Keratinocyte (primary cell): ENCODE measurements at regions not wholly inside any gene's neighbourhood (a gene's known extent, or its start where the extent isn't known, plus 50 kb on each side); places are given as distances from the start of the nearest gene placed in this dataset.

ENCODE experiments used
- DNase-seq: peaks from one replicate; pipeline ENCODE4 v3.0.0-alpha.2; 2011; ENCODE audit warnings: low read depth, missing footprints, low spot score
- FAIRE-seq: peaks from 2 replicates; lab custom pipeline; 2011; peaks lifted over from hg19 to GRCh38; lab: Jason Lieb, UNC
- H2AFZ ChIP-seq: 2 replicates; pipeline ENCODE4 v1.6.0; 2012; ENCODE audit warnings: low read length, control low read depth, inconsistent platforms; ENCODE audit not compliant: control insufficient read depth
- H3K27ac ChIP-seq: 2 replicates; pipeline ENCODE4 v1.5.1; 2011; ENCODE audit warnings: low read length; ENCODE audit not compliant: control insufficient read depth, insufficient read depth
- H3K27me3 ChIP-seq: 3 replicates; pipeline ENCODE4 v1.6.0; 2011; ENCODE audit warnings: low read length; ENCODE audit not compliant: control insufficient read depth, insufficient read depth; ENCODE audit errors: extremely low read depth
- H3K36me3 ChIP-seq, 2 experiments: 2 replicates in 1 of 2; 3 replicates in 1 of 2; pipeline ENCODE4 v1.5.1; 2011; ENCODE audit warnings: low read length in 2 of 2, mild to moderate bottlenecking in 1 of 2; ENCODE audit not compliant: control insufficient read depth in 2 of 2, insufficient read depth in 2 of 2; ENCODE audit errors: extremely low read depth in 1 of 2
- H3K4me1 ChIP-seq: 3 replicates; pipeline ENCODE4 v1.5.1; 2011; ENCODE audit warnings: low read length; ENCODE audit not compliant: control insufficient read depth, insufficient read depth; ENCODE audit errors: extremely low read depth
- H3K4me2 ChIP-seq: 3 replicates; pipeline ENCODE4 v1.6.0; 2011; ENCODE audit warnings: low read depth, low read length; ENCODE audit not compliant: control insufficient read depth, insufficient read depth; ENCODE audit errors: extremely low read depth
- H3K4me3 ChIP-seq, 3 experiments: fragments of 200-600 bp in 1 of 3; sonication (generic) in 1 of 3; 2 replicates in 2 of 3; 3 replicates in 1 of 3; pipeline ENCODE4 v1.5.1; 2011 to 2016; ENCODE audit warnings: low read length in 3 of 3, mild to moderate bottlenecking in 3 of 3, control low read depth in 2 of 3, inconsistent platforms in 1 of 3, low read depth in 1 of 3, mixed read lengths in 1 of 3, mixed run types in 1 of 3, moderate library complexity in 1 of 3; ENCODE audit not compliant: control insufficient read depth in 2 of 3, insufficient read depth in 2 of 3; ENCODE audit errors: extremely low read depth in 1 of 3
- H3K79me2 ChIP-seq: 2 replicates; pipeline ENCODE4 v1.6.0; 2012; ENCODE audit warnings: low read length; ENCODE audit not compliant: control insufficient read depth, insufficient read depth
- H3K9ac ChIP-seq: 3 replicates; pipeline ENCODE4 v1.6.0; 2011; ENCODE audit warnings: low read length; ENCODE audit not compliant: control insufficient read depth, insufficient read depth; ENCODE audit errors: extremely low read depth
- H3K9me1 ChIP-seq: 3 replicates; pipeline ENCODE4 v1.6.0; 2011; ENCODE audit warnings: low read length; ENCODE audit not compliant: control insufficient read depth, insufficient read depth; ENCODE audit errors: extremely low read depth
- H3K9me3 ChIP-seq: 2 replicates; pipeline ENCODE4 v1.5.1; 2012; ENCODE audit warnings: low read depth, low read length; ENCODE audit not compliant: control insufficient read depth
- H4K20me1 ChIP-seq: 3 replicates; pipeline ENCODE4 v1.6.0; 2011; ENCODE audit warnings: low read length; ENCODE audit not compliant: control insufficient read depth, insufficient read depth; ENCODE audit errors: extremely low read depth
- CTCF ChIP-seq, 3 experiments: IDR thresholded peaks in 1 of 3; conservative IDR thresholded peaks in 1 of 3; optimal IDR thresholded peaks in 1 of 3; 2 replicates in 2 of 3; 3 replicates in 1 of 3; pipeline versions ENCODE3 to v1.5.1; 2011; ENCODE audit warnings: low read length in 3 of 3, mild to moderate bottlenecking in 3 of 3, moderate library complexity in 2 of 3, control low read depth in 1 of 3, inconsistent platforms in 1 of 3; ENCODE audit not compliant: insufficient read depth in 2 of 3; ENCODE audit errors: extremely low read depth in 1 of 3
- EZH2 ChIP-seq: IDR thresholded peaks from one replicate; pipeline ENCODE4 v1.6.1; 2012; ENCODE audit warnings: inconsistent platforms, mild to moderate bottlenecking, low read length, moderate library complexity
- dilution Hi-C: fragments of 300-500 bp; cut with MboI; formaldehyde crosslinking; loops from one replicate; pipeline ENCODE4 v1.7.0; 2020; ENCODE audit warnings: low sequenced_read_pairs; ENCODE audit not compliant: extremely low pct_ligation_motif_present

- DNase-seq, result no peak
- dilution Hi-C loops, result no loop called here
These were observed 216.6 kb upstream of the ADCY2 start for GRCh38 chr5:7179364-7179763.

GRCh38 chr5:7181841-7182240 lies 214.1 kb upstream of the ADCY2 start:
- H3K36me3 ChIP-seq, result no peaks in the 10 kb centered on the region
- H3K9ac ChIP-seq, result no peak overlapping the region
- H3K9me3 ChIP-seq, result no peaks in the 10 kb centered on the region
- no peak overlapping the region for H2AFZ ChIP-seq
- no peak overlapping the region for H3K4me3 ChIP-seq
- TF ChIP-seq CTCF (optimal IDR thresholded peaks at IDR 0.05 in 1 of 3, IDR thresholded peaks at IDR 0.05 in 1 of 3, conservative IDR thresholded peaks at IDR 0.05 in 1 of 3; ENCODE audit: extremely low read depth in 1 of 3, insufficient read depth in 2 of 3, low read length in 3 of 3) (no peak), EZH2 (no peak)
- FAIRE-seq (no peak), DNase-seq (no peak)
- H3K79me2 ChIP-seq, result no peaks in the 10 kb centered on the region
- dilution Hi-C loops, result no loop called here
- H3K27ac ChIP-seq, result no peak overlapping the region
- H3K4me1 ChIP-seq, result no peaks in the 10 kb centered on the region
- no peaks in the 10 kb centered on the region for H3K27me3 ChIP-seq
- no peak overlapping the region for H3K4me2 ChIP-seq
- no peaks in the 10 kb centered on the region for H4K20me1 ChIP-seq
- no peaks in the 10 kb centered on the region for H3K9me1 ChIP-seq

More at GRCh38 chr5:7179364-7179763, 216.6 kb upstream of the ADCY2 start:
- H3K4me1 ChIP-seq, result no peaks in the 10 kb centered on the region
- no peak for FAIRE-seq
- no peak overlapping the region for H3K9ac ChIP-seq
- H3K4me3 ChIP-seq, result no peak overlapping the region
- H3K79me2 ChIP-seq, result no peaks in the 10 kb centered on the region
- no peak overlapping the region for H3K27ac ChIP-seq
- H3K4me2 ChIP-seq, result no peak overlapping the region
- H4K20me1 ChIP-seq, result no peaks in the 10 kb centered on the region
- H2AFZ ChIP-seq, result no peak overlapping the region
- no peaks in the 10 kb centered on the region for H3K36me3 ChIP-seq
- TF ChIP-seq EZH2, result no peak
- TF ChIP-seq CTCF (optimal IDR thresholded peaks at IDR 0.05 in 1 of 3, IDR thresholded peaks at IDR 0.05 in 1 of 3, conservative IDR thresholded peaks at IDR 0.05 in 1 of 3; ENCODE audit: extremely low read depth in 1 of 3, insufficient read depth in 2 of 3, low read length in 3 of 3), result no peak
- H3K9me3 ChIP-seq, result no peaks in the 10 kb centered on the region
- H3K9me1 ChIP-seq, result no peaks in the 10 kb centered on the region
- H3K27me3 ChIP-seq, result no peaks in the 10 kb centered on the region
